Panc1 (cell line): ENCODE measurements at regions not wholly inside any gene's neighbourhood (a gene's known extent, or its start where the extent isn't known, plus 50 kb on each side); places are given as distances from the start of the nearest gene placed in this dataset.
A peak's percentile ranks its signal among the peaks of the same experiment; 100 is the strongest.

ENCODE experiments used
- ATAC-seq: fragments of 200-7000 bp; cut with Tn5 transposase; 2 replicates; pipeline ENCODE4 v1.9.1; 2020; ENCODE audit warnings: mild to moderate bottlenecking, moderate library complexity
- BruUV-seq: library from RNA; stranded (reverse); fragments of 400-500 nt; replicated peaks from 2 replicates; lab custom pipeline; 2021; lab: Mats Ljungman, UMichigan
- CTCF ChIA-PET: fragments of 300-600 bp; sonication (Branson Sonifier 250); formaldehyde crosslinking; loops from one replicate; lab custom pipeline; 2022; ENCODE audit warnings: antibody characterized with exemption; lab: Charles Lee
- POLR2A ChIA-PET: fragments of 300-600 bp; sonication (Branson Sonifier 250); formaldehyde crosslinking; loops from one replicate; lab custom pipeline; 2022; ENCODE audit warnings: antibody characterized with exemption; lab: Charles Lee
- DNase-seq: peaks from one replicate; pipeline ENCODE4 v3.0.0-alpha.2; 2010; ENCODE audit warnings: low read depth, low spot score
- H3K27ac ChIP-seq: 2 replicates; pipeline ENCODE4 v1.5.1; 2011; ENCODE audit warnings: mild to moderate bottlenecking, low read length, inconsistent platforms
- H3K27me3 ChIP-seq: fragments of 200-500 bp; sonication (Bioruptor generic); 2 replicates; pipeline ENCODE4 v1.6.0; 2014; ENCODE audit warnings: low read length, inconsistent platforms; ENCODE audit not compliant: control insufficient read depth, insufficient read depth
- H3K36me3 ChIP-seq: fragments of 200-500 bp; sonication (Bioruptor generic); 2 replicates; pipeline ENCODE4 v1.5.1; 2014; ENCODE audit warnings: inconsistent platforms, mild to moderate bottlenecking, low read length, moderate library complexity; ENCODE audit not compliant: control insufficient read depth, insufficient read depth
- H3K4me1 ChIP-seq: 2 replicates; pipeline ENCODE4 v1.5.1; 2011; ENCODE audit warnings: inconsistent platforms, mild to moderate bottlenecking, low read length, moderate library complexity; ENCODE audit not compliant: control insufficient read depth, insufficient read depth
- H3K4me3 ChIP-seq, 2 experiments: 2 replicates each; pipeline ENCODE4 v1.5.1; 2011 to 2012; ENCODE audit warnings: low read depth in 2 of 2, low read length in 2 of 2, mild to moderate bottlenecking in 2 of 2, inconsistent platforms in 1 of 2, moderate library complexity in 1 of 2
- H3K9me3 ChIP-seq: fragments of 200-500 bp; sonication (Bioruptor generic); 2 replicates; pipeline ENCODE4 v1.5.1; 2014; ENCODE audit warnings: low read depth, mild to moderate bottlenecking, inconsistent platforms, low read length, moderate library complexity; ENCODE audit not compliant: control insufficient read depth, insufficient read depth
- CTCF ChIP-seq: fragments of 450-650 bp; IDR thresholded peaks from 2 replicates; pipeline ENCODE4 v1.5.1; 2017; ENCODE audit warnings: mild to moderate bottlenecking
- POLR2AphosphoS5 ChIP-seq: IDR thresholded peaks from 2 replicates; pipeline ENCODE4 v1.6.1; 2012; ENCODE audit warnings: mild to moderate bottlenecking, low read depth, low read length, moderate library complexity
- REST ChIP-seq, 2 experiments: IDR thresholded peaks; 2 replicates each; pipeline ENCODE4 v1.6.1; 2011 to 2012; ENCODE audit warnings: low read depth in 2 of 2, control low read depth in 1 of 2, low read length in 1 of 2, mild to moderate bottlenecking in 1 of 2, moderate library complexity in 1 of 2; ENCODE audit not compliant: insufficient read depth in 1 of 2
- SIN3A ChIP-seq: IDR thresholded peaks from 2 replicates; pipeline ENCODE4 v1.6.1; 2012; ENCODE audit warnings: low read depth, mild to moderate bottlenecking, low read length, moderate library complexity, borderline replicate concordance; ENCODE audit not compliant: insufficient read depth
- TCF7L2 ChIP-seq: IDR thresholded peaks from 2 replicates; pipeline ENCODE4 v1.6.1; 2011; ENCODE audit warnings: mild to moderate bottlenecking, low read depth, low read length, inconsistent platforms
- in situ Hi-C: cut with HindIII; loops from 2 replicates; pipeline ENCODE4 v1.10.0; 2016; ENCODE audit warnings: low sequenced_read_pairs, low pct_unique_long_range_greater_than_20kb
- intact Hi-C: fragments of 100-400 bp; cut with micrococcal nuclease; formaldehyde crosslinking; loops from one replicate; pipeline ENCODE4 v1.10.0; 2022; ENCODE audit not compliant: unreplicated experiment

- no peaks in the 10 kb centered on the region for H3K27me3 ChIP-seq
- no TSS peak for BruUV-seq
- no peak overlapping the region for H3K4me3 ChIP-seq
- ATAC-seq (no peak), DNase-seq (no peak)
- ChIA-PET CTCF (interaction anchor here (0.7 kb wide), 1 partner anchor 329 kb away, joined by 11 read pairs; no protein-coding TSS in a partner anchor), POLR2A (no interaction called here)
- no peaks in the 10 kb centered on the region for H3K4me1 ChIP-seq
- H3K9me3 ChIP-seq: no peaks in the 10 kb centered on the region
- no peak overlapping the region for H3K27ac ChIP-seq
- intact Hi-C loops (no loop called here), in situ Hi-C loops (no loop called here)
- no peaks in the 10 kb centered on the region for H3K36me3 ChIP-seq
- TF ChIP-seq SIN3A: no peak
- TF ChIP-seq CTCF: no peak
- no peak for TF ChIP-seq POLR2AphosphoS5
- TF ChIP-seq TCF7L2: no peak
- TF ChIP-seq REST (IDR thresholded peaks at IDR 0.05; ENCODE audit: insufficient read depth in 1 of 2, low read depth in 2 of 2, low read length in 1 of 2): no peak
Observed at GRCh38 chr16:24428756-24429155, 110.6 kb upstream of the RBBP6 start.

GRCh38 chr16:24430954-24431760 lies 108.2 kb upstream of the RBBP6 start:
- POLR2A ChIA-PET: no interaction called here
- in situ Hi-C loops (no loop called here), intact Hi-C loops (no loop called here)
- Histone ChIP-seq H3K9me3 (no peaks in the 10 kb centered on the region), H3K4me1 (no peaks in the 10 kb centered on the region), H3K36me3 (no peaks in the 10 kb centered on the region), H3K4me3 (no peak overlapping the region), H3K27ac (no peak overlapping the region), H3K27me3 (no peaks in the 10 kb centered on the region)
- TF ChIP-seq REST (IDR thresholded peaks at IDR 0.05; ENCODE audit: insufficient read depth in 1 of 2, low read depth in 2 of 2, low read length in 1 of 2) (no peak), CTCF (no peak), POLR2AphosphoS5 (no peak), SIN3A (no peak), TCF7L2 (no peak)
- CTCF ChIA-PET: no interaction called here
- BruUV-seq: no TSS peak
- no peak for DNase-seq
- ATAC-seq: peak; percentile 77
